Panc1 (cell line): ENCODE measurements at regions not wholly inside any gene's neighbourhood (a gene's known extent, or its start where the extent isn't known, plus 50 kb on each side); places are given as distances from the start of the nearest gene placed in this dataset.

Experiments used
- ATAC-seq: fragments of 200-7000 bp; cut with Tn5 transposase; 2 replicates; pipeline ENCODE4 v1.9.1; 2020; ENCODE audit warnings: mild to moderate bottlenecking, moderate library complexity
- BruUV-seq: library from RNA; stranded (reverse); fragments of 400-500 nt; replicated peaks from 2 replicates; lab custom pipeline; 2021; lab: Mats Ljungman, UMichigan
- CTCF ChIA-PET: fragments of 300-600 bp; sonication (Branson Sonifier 250); formaldehyde crosslinking; loops from one replicate; lab custom pipeline; 2022; ENCODE audit warnings: antibody characterized with exemption; lab: Charles Lee
- POLR2A ChIA-PET: fragments of 300-600 bp; sonication (Branson Sonifier 250); formaldehyde crosslinking; loops from one replicate; lab custom pipeline; 2022; ENCODE audit warnings: antibody characterized with exemption; lab: Charles Lee
- DNase-seq: peaks from one replicate; pipeline ENCODE4 v3.0.0-alpha.2; 2010; ENCODE audit warnings: low read depth, low spot score
- H3K27ac ChIP-seq: 2 replicates; pipeline ENCODE4 v1.5.1; 2011; ENCODE audit warnings: mild to moderate bottlenecking, low read length, inconsistent platforms
- H3K27me3 ChIP-seq: fragments of 200-500 bp; sonication (Bioruptor generic); 2 replicates; pipeline ENCODE4 v1.6.0; 2014; ENCODE audit warnings: low read length, inconsistent platforms; ENCODE audit not compliant: control insufficient read depth, insufficient read depth
- H3K36me3 ChIP-seq: fragments of 200-500 bp; sonication (Bioruptor generic); 2 replicates; pipeline ENCODE4 v1.5.1; 2014; ENCODE audit warnings: inconsistent platforms, mild to moderate bottlenecking, low read length, moderate library complexity; ENCODE audit not compliant: control insufficient read depth, insufficient read depth
- H3K4me1 ChIP-seq: 2 replicates; pipeline ENCODE4 v1.5.1; 2011; ENCODE audit warnings: inconsistent platforms, mild to moderate bottlenecking, low read length, moderate library complexity; ENCODE audit not compliant: control insufficient read depth, insufficient read depth
- H3K4me3 ChIP-seq, 2 experiments: 2 replicates each; pipeline ENCODE4 v1.5.1; 2011 to 2012; ENCODE audit warnings: low read depth in 2 of 2, low read length in 2 of 2, mild to moderate bottlenecking in 2 of 2, inconsistent platforms in 1 of 2, moderate library complexity in 1 of 2
- H3K9me3 ChIP-seq: fragments of 200-500 bp; sonication (Bioruptor generic); 2 replicates; pipeline ENCODE4 v1.5.1; 2014; ENCODE audit warnings: low read depth, mild to moderate bottlenecking, inconsistent platforms, low read length, moderate library complexity; ENCODE audit not compliant: control insufficient read depth, insufficient read depth
- CTCF ChIP-seq: fragments of 450-650 bp; IDR thresholded peaks from 2 replicates; pipeline ENCODE4 v1.5.1; 2017; ENCODE audit warnings: mild to moderate bottlenecking
- POLR2AphosphoS5 ChIP-seq: IDR thresholded peaks from 2 replicates; pipeline ENCODE4 v1.6.1; 2012; ENCODE audit warnings: mild to moderate bottlenecking, low read depth, low read length, moderate library complexity
- REST ChIP-seq, 2 experiments: IDR thresholded peaks; 2 replicates each; pipeline ENCODE4 v1.6.1; 2011 to 2012; ENCODE audit warnings: low read depth in 2 of 2, control low read depth in 1 of 2, low read length in 1 of 2, mild to moderate bottlenecking in 1 of 2, moderate library complexity in 1 of 2; ENCODE audit not compliant: insufficient read depth in 1 of 2
- SIN3A ChIP-seq: IDR thresholded peaks from 2 replicates; pipeline ENCODE4 v1.6.1; 2012; ENCODE audit warnings: low read depth, mild to moderate bottlenecking, low read length, moderate library complexity, borderline replicate concordance; ENCODE audit not compliant: insufficient read depth
- TCF7L2 ChIP-seq: IDR thresholded peaks from 2 replicates; pipeline ENCODE4 v1.6.1; 2011; ENCODE audit warnings: mild to moderate bottlenecking, low read depth, low read length, inconsistent platforms
- in situ Hi-C: cut with HindIII; loops from 2 replicates; pipeline ENCODE4 v1.10.0; 2016; ENCODE audit warnings: low sequenced_read_pairs, low pct_unique_long_range_greater_than_20kb
- intact Hi-C: fragments of 100-400 bp; cut with micrococcal nuclease; formaldehyde crosslinking; loops from one replicate; pipeline ENCODE4 v1.10.0; 2022; ENCODE audit not compliant: unreplicated experiment

- in situ Hi-C loops (no loop called here), intact Hi-C loops (no loop called here)
- no peaks in the 10 kb centered on the region; the same call in 1 of the 2 replicates for H3K27me3 ChIP-seq
- H3K9me3 ChIP-seq = no peaks in the 10 kb centered on the region
- no peak for DNase-seq
- TF ChIP-seq REST (IDR thresholded peaks at IDR 0.05; ENCODE audit: insufficient read depth in 1 of 2, low read depth in 2 of 2, low read length in 1 of 2) = no peak
- no peak for TF ChIP-seq SIN3A
- no peak for TF ChIP-seq CTCF
- TF ChIP-seq TCF7L2 = no peak
- TF ChIP-seq POLR2AphosphoS5 = no peak
- CTCF ChIA-PET = no interaction called here
- H3K36me3 ChIP-seq = no peaks in the 10 kb centered on the region
- no peaks in the 10 kb centered on the region for H3K4me1 ChIP-seq
- POLR2A ChIA-PET = no interaction called here
- ATAC-seq = no peak
- no peak overlapping the region for H3K27ac ChIP-seq
- H3K4me3 ChIP-seq = no peak overlapping the region
- no TSS peak for BruUV-seq
Measured at GRCh38 chr10:61325223-61325960, 127.8 kb downstream of the TMEM26 start.

- ATAC-seq (no peak), DNase-seq (no peak)
- in situ Hi-C loops (no loop called here), intact Hi-C loops (no loop called here)
- H3K4me3 ChIP-seq = no peak overlapping the region
- no peaks in the 10 kb centered on the region; the same call in 1 of the 2 replicates for H3K27me3 ChIP-seq
- no TSS peak for BruUV-seq
- ChIA-PET CTCF (no interaction called here), POLR2A (no interaction called here)
- no peak overlapping the region for H3K27ac ChIP-seq
- no peaks in the 10 kb centered on the region for H3K9me3 ChIP-seq
- no peak for TF ChIP-seq SIN3A
- TF ChIP-seq CTCF = no peak
- no peak for TF ChIP-seq POLR2AphosphoS5
- no peak for TF ChIP-seq TCF7L2
- no peak for TF ChIP-seq REST (IDR thresholded peaks at IDR 0.05; ENCODE audit: insufficient read depth in 1 of 2, low read depth in 2 of 2, low read length in 1 of 2)
- no peaks in the 10 kb centered on the region for H3K4me1 ChIP-seq
- no peaks in the 10 kb centered on the region for H3K36me3 ChIP-seq
Measured at GRCh38 chr10:61323726-61324125, 129.5 kb downstream of the TMEM26 start.
